Activated B cell treated with CpG ODN at 0.5 μM for 24 hours (primary cell): ENCODE measurements at regions not wholly inside any gene's neighbourhood (a gene's known extent, or its start where the extent isn't known, plus 50 kb on each side); places are given as distances from the start of the nearest gene placed in this dataset.

Experiments
- ATAC-seq: fragments of 200-7000 bp; cut with Tn5 transposase; one replicate; pipeline ENCODE4 v1.10.0; 2021; ENCODE audit warnings: low read depth, mild to moderate bottlenecking, moderate library complexity
- CTCF ChIA-PET: fragments of 350-600 bp; sonication (Branson Sonifier 250); formaldehyde crosslinking; loops from one replicate; lab custom pipeline; 2021; ENCODE audit warnings: antibody characterized with exemption; lab: Charles Lee
- POLR2A ChIA-PET: fragments of 350-600 bp; sonication (Branson Sonifier 250); formaldehyde crosslinking; loops from one replicate; lab custom pipeline; 2021; ENCODE audit warnings: antibody characterized with exemption; lab: Charles Lee
- DNase-seq: peaks from one replicate; pipeline ENCODE4 v3.0.0; 2022
- H3K27ac Mint-ChIP-seq: one replicate; pipeline ENCODE4 v1.8.0; 2020; ENCODE audit warnings: mixed read lengths
- H3K27me3 Mint-ChIP-seq: one replicate; pipeline ENCODE4 v1.8.0; 2021; ENCODE audit warnings: mixed read lengths
- H3K36me3 Mint-ChIP-seq: one replicate; pipeline ENCODE4 v1.8.0; 2021; ENCODE audit warnings: low read depth, mixed read lengths
- H3K4me1 Mint-ChIP-seq: one replicate; pipeline ENCODE4 v1.8.0; 2021; ENCODE audit warnings: mixed read lengths
- H3K4me3 Mint-ChIP-seq: one replicate; pipeline ENCODE4 v1.8.0; 2020; ENCODE audit warnings: mild to moderate bottlenecking, mixed read lengths
- H3K9me3 Mint-ChIP-seq: one replicate; pipeline ENCODE4 v1.8.0; 2020; ENCODE audit warnings: mixed read lengths
- CTCF ChIP-seq: fragments of 200-600 bp; IDR thresholded peaks from one replicate; pipeline ENCODE4 v1.8.0; 2022; ENCODE audit warnings: antibody characterized with exemption, mild to moderate bottlenecking
- intact Hi-C: fragments of 100-400 bp; cut with micrococcal nuclease; formaldehyde crosslinking; loops from one replicate; pipeline ENCODE4 v1.15.1; 2024

GRCh38 chr7:88485821-88486220, 179.1 kb upstream of the STEAP4 start:
- intact Hi-C loops = no loop called here
- CTCF ChIA-PET = no interaction called here
- H3K4me1 Mint-ChIP-seq = no peaks in the 10 kb centered on the region
- no peak overlapping the region for H3K27ac Mint-ChIP-seq
- ATAC-seq = no peak
- H3K27me3 Mint-ChIP-seq = peaks cover 2% of the 10 kb centered on the region
- POLR2A ChIA-PET = no interaction called here
- no peak for DNase-seq
- H3K36me3 Mint-ChIP-seq = no peaks in the 10 kb centered on the region
- no peak for TF ChIP-seq CTCF
- no peak overlapping the region for H3K4me3 Mint-ChIP-seq
- no peaks in the 10 kb centered on the region for H3K9me3 Mint-ChIP-seq

GRCh38 chr7:88484551-88484950, 177.9 kb upstream of the STEAP4 start:
- Mint-ChIP-seq H3K4me1 (no peaks in the 10 kb centered on the region), H3K9me3 (no peaks in the 10 kb centered on the region), H3K4me3 (no peak overlapping the region), H3K27me3 (peaks cover 2% of the 10 kb centered on the region), H3K36me3 (no peaks in the 10 kb centered on the region), H3K27ac (no peak overlapping the region)
- CTCF ChIA-PET = no interaction called here
- ATAC-seq (no peak), DNase-seq (no peak)
- TF ChIP-seq CTCF = no peak
- intact Hi-C loops = no loop called here
- POLR2A ChIA-PET = no interaction called here

- Mint-ChIP-seq H3K27ac (no peak overlapping the region), H3K4me3 (no peak overlapping the region), H3K27me3 (peaks cover 2% of the 10 kb centered on the region), H3K36me3 (no peaks in the 10 kb centered on the region), H3K4me1 (no peaks in the 10 kb centered on the region), H3K9me3 (no peaks in the 10 kb centered on the region)
- DNase-seq (no peak), ATAC-seq (no peak)
- intact Hi-C loops = no loop called here
- ChIA-PET CTCF (no interaction called here), POLR2A (no interaction called here)
- TF ChIP-seq CTCF = no peak
These were observed 174.2 kb upstream of the STEAP4 start for GRCh38 chr7:88480896-88481295.

GRCh38 chr7:88480271-88480670, 173.6 kb upstream of the STEAP4 start:
- no peaks in the 10 kb centered on the region for H3K9me3 Mint-ChIP-seq
- H3K27ac Mint-ChIP-seq = no peak overlapping the region
- ChIA-PET POLR2A (no interaction called here), CTCF (no interaction called here)
- no peak for TF ChIP-seq CTCF
- DNase-seq (no peak), ATAC-seq (no peak)
- intact Hi-C loops = no loop called here
- H3K4me1 Mint-ChIP-seq = no peaks in the 10 kb centered on the region
- peaks cover 2% of the 10 kb centered on the region for H3K27me3 Mint-ChIP-seq
- H3K4me3 Mint-ChIP-seq = no peak overlapping the region
- H3K36me3 Mint-ChIP-seq = no peaks in the 10 kb centered on the region

- intact Hi-C loops = no loop called here
- Mint-ChIP-seq H3K4me1 (no peaks in the 10 kb centered on the region), H3K27me3 (no peaks in the 10 kb centered on the region), H3K4me3 (no peak overlapping the region), H3K36me3 (no peaks in the 10 kb centered on the region), H3K9me3 (no peaks in the 10 kb centered on the region), H3K27ac (no peak overlapping the region)
- ChIA-PET CTCF (no interaction called here), POLR2A (no interaction called here)
- ATAC-seq (no peak), DNase-seq (no peak)
- no peak for TF ChIP-seq CTCF
These were observed 171.3 kb upstream of the STEAP4 start for GRCh38 chr7:88477976-88478375.
